NT2/D1 (cell line): ENCODE measurements at regions not wholly inside any gene's neighbourhood (a gene's known extent, or its start where the extent isn't known, plus 50 kb on each side); places are given as distances from the start of the nearest gene placed in this dataset.

Source experiments
- SUZ12 ChIP-seq: IDR thresholded peaks from 2 replicates; pipeline ENCODE4 v1.6.1; 2011; ENCODE audit not compliant: insufficient read length, insufficient read depth; ENCODE audit errors: extremely low read depth
- YY1 ChIP-seq: IDR thresholded peaks from 2 replicates; pipeline ENCODE4 v1.6.1; 2011; ENCODE audit not compliant: insufficient read length, insufficient read depth
- ZNF274 ChIP-seq: IDR thresholded peaks from 2 replicates; pipeline ENCODE4 v1.6.1; 2011; ENCODE audit warnings: mild to moderate bottlenecking, low read depth, low read length

DNA sequence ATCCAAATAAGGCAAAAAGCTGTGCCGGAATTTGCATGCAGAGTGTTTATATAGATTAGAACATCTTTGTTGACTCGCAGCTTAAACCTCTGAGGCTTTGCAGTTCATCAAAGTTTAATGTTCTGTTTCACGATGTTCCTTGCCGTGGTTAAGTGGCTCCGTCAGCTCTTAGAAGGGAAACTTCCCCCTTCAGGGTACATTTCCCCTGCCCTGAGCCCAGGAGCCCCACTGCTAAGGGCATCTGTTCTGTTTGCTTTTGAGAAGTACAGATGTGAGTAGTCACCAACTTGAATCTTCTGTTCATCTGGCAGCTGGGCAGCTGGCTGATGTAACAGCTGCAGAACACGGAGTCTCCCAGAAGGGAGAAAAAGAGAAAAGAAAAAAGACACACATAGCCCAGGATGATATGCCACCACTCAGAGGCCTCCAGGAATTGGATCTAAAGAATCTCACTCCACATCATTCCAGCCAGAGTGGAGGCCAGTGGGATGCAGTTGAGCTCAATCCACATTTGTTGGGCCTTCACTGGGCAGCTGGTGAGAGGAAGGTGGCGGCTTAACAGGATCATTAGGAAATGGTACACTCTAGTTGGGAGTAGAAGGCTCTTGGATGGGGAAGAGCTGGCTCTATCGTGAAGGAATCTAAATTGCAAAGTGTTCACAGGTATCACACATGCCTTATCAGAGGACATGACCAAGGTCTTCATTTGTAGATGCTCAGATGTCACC is 178.7 kb upstream of the RBPJ start:
- no peak for TF ChIP-seq SUZ12
- TF ChIP-seq ZNF274, result no peak
- TF ChIP-seq YY1, result no peak
